Lower lobe of right lung (tissue), 2 donors: ENCODE measurements at regions not wholly inside any gene's neighbourhood (a gene's known extent, or its start where the extent isn't known, plus 50 kb on each side); places are given as distances from the start of the nearest gene placed in this dataset.

ENCODE experiments used
- ATAC-seq, 2 donors: fragments of 200-7000 bp; cut with Tn5 transposase; one replicate each; pipeline ENCODE4 v1.9.1; 2020 to 2022; ENCODE audit warnings: mild to moderate bottlenecking in 2 of 2, moderate library complexity in 2 of 2
- DNase-seq: peaks from one replicate; pipeline ENCODE4 v3.0.0-alpha.2; 2020
- H3K27ac ChIP-seq: fragments of 200-600 bp; one replicate; pipeline ENCODE4 v1.8.0; 2022
- H3K27me3 ChIP-seq: fragments of 200-600 bp; one replicate; pipeline ENCODE4 v1.8.0; 2022; ENCODE audit warnings: low read depth
- H3K36me3 ChIP-seq: fragments of 200-600 bp; one replicate; pipeline ENCODE4 v1.8.0; 2022; ENCODE audit warnings: mild to moderate bottlenecking
- H3K4me1 ChIP-seq: fragments of 200-600 bp; one replicate; pipeline ENCODE4 v1.8.0; 2022
- H3K4me3 ChIP-seq: fragments of 200-600 bp; one replicate; pipeline ENCODE4 v1.8.0; 2022; ENCODE audit warnings: mild to moderate bottlenecking
- H3K9me3 ChIP-seq: fragments of 200-600 bp; one replicate; pipeline ENCODE4 v1.8.0; 2022
- CTCF ChIP-seq: fragments of 200-600 bp; IDR thresholded peaks from one replicate; pipeline ENCODE4 v1.8.0; 2022; ENCODE audit warnings: antibody characterized with exemption, mild to moderate bottlenecking
- intact Hi-C: fragments of 100-400 bp; cut with DNase I; formaldehyde crosslinking; loops from one replicate; pipeline ENCODE4 v1.11.0; 2022
- donor health status: DM: no; HTN: yes; CAD: no; lungs with severe emphysema.

DNA sequence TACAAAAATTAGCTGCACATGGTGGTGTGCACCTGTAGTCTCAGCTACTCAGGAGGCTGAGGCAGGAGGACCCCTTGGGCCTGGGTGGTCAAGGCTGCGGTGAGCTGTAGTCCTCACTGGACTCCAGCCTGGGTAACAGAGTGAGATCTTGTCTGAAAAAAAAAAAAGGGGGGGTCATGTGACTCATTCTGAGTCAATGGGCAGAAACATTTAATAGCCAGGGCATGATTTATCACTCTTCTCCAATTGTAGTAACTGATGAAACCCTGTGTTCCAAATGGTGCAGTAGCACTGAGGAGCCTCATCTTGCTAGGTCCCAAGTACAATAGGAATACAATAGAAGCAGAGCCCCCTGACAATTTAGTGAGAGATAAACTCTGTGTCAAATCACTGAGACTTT lies 78.9 kb upstream of the CCDC68 start:
- Histone ChIP-seq H3K4me3 (no peak overlapping the region), H3K4me1 (no peaks in the 10 kb centered on the region), H3K27ac (no peak overlapping the region), H3K9me3 (no peaks in the 10 kb centered on the region), H3K27me3 (no peaks in the 10 kb centered on the region), H3K36me3 (no peaks in the 10 kb centered on the region)
- DNase-seq (no peak), ATAC-seq (no peak)
- TF ChIP-seq CTCF, result no peak
- intact Hi-C loops, result no loop called here

DNA sequence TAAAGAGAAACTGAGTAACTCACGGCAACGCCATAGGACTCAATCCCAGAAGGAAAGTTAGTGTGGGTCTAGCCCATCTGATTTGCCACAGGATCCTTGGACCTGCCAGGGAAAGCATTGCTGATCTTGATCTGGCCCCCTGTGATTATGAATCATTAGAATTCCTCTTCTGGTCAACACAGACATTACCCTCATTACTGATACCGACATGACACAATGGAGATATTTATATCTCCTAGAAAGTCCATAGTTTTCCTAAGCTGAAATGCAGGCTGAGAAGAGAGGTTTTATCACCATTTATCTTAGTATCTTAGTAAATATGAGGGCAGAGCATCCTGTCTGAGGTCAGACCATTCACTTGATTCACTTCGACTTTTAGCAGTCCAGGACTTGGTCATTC lies 75.5 kb upstream of the CCDC68 start:
- Histone ChIP-seq H3K27ac (no peak overlapping the region), H3K27me3 (no peaks in the 10 kb centered on the region), H3K9me3 (no peaks in the 10 kb centered on the region), H3K36me3 (no peaks in the 10 kb centered on the region), H3K4me3 (no peak overlapping the region), H3K4me1 (no peaks in the 10 kb centered on the region)
- ATAC-seq (no peak), DNase-seq (no peak)
- TF ChIP-seq CTCF, result no peak
- intact Hi-C loops, result no loop called here

DNA sequence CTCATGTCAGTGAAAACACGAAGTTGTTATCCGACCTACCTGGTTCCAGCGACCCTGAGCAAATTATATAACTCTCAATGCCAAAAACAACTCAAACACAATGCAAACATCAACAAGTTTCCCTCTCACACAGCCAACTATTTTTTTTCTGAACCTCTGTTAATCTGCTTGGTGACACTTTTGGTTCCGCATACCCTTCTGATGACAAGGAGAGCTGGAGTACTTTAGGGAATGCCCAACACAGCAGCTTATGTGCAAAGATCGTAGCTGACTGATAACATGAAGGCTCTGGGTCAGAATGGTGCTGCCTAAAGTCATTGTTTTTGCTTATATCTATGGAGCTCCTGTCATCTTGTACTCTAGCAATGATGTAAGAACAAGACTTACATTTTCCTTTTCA lies 72.7 kb upstream of the CCDC68 start:
- no peak for TF ChIP-seq CTCF
- H3K27ac ChIP-seq, result peak overlapping the region; percentile 31
- no peaks in the 10 kb centered on the region for H3K4me1 ChIP-seq
- no peaks in the 10 kb centered on the region for H3K36me3 ChIP-seq
- DNase-seq (no peak), ATAC-seq (peak; percentile 86 to 94)
- no peaks in the 10 kb centered on the region for H3K27me3 ChIP-seq
- no peak overlapping the region for H3K4me3 ChIP-seq
- H3K9me3 ChIP-seq, result no peaks in the 10 kb centered on the region
- intact Hi-C loops, result no loop called here

DNA sequence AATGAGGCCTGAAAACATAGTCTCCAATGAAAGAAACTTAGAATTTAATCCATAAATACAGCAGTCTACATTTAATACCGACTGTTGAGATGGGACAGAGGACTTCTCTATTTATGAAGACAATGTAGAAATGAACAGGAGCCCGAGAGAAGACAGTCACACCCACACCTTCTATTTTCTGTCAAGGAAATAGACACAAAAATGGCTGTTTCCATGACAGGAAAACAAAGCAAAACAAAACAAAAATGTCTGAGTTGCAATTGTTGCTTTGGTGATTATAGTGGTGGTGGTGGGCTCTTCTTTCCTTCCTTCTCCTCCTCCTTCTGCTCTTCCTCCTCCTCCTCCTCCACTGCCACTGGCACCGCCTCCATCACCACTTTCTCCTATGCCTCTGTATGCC lies 72.3 kb upstream of the CCDC68 start:
- Histone ChIP-seq H3K36me3 (no peaks in the 10 kb centered on the region), H3K27ac (peak overlapping the region; percentile 31), H3K4me1 (no peaks in the 10 kb centered on the region), H3K9me3 (no peaks in the 10 kb centered on the region), H3K4me3 (no peak overlapping the region), H3K27me3 (no peaks in the 10 kb centered on the region)
- intact Hi-C loops, result no loop called here
- TF ChIP-seq CTCF, result no peak
- ATAC-seq (peak in 1 of 2 donors; percentile 14), DNase-seq (no peak)

DNA sequence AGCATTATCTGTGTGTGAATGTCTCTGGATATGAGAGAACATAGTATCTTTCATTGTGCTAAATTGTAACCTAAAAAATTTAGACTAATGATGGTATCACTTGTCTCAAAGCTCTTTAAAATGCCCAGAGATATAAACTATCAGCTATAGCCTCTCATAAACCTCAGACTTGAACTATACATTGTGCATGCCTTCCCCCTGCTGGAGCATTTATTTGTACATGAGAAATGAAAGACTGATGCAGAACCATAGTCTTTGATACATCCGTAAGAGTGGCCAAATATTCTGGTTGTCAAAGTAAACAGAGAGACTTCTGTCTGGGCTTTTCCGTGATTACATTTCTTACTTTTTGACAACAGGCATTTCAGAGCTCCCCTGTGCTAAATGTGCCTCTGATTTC lies 71.9 kb upstream of the CCDC68 start:
- intact Hi-C loops, result no loop called here
- TF ChIP-seq CTCF, result no peak
- Histone ChIP-seq H3K4me1 (no peaks in the 10 kb centered on the region), H3K36me3 (no peaks in the 10 kb centered on the region), H3K27me3 (no peaks in the 10 kb centered on the region), H3K27ac (no peak overlapping the region), H3K9me3 (no peaks in the 10 kb centered on the region), H3K4me3 (no peak overlapping the region)
- ATAC-seq (no peak), DNase-seq (no peak)

DNA sequence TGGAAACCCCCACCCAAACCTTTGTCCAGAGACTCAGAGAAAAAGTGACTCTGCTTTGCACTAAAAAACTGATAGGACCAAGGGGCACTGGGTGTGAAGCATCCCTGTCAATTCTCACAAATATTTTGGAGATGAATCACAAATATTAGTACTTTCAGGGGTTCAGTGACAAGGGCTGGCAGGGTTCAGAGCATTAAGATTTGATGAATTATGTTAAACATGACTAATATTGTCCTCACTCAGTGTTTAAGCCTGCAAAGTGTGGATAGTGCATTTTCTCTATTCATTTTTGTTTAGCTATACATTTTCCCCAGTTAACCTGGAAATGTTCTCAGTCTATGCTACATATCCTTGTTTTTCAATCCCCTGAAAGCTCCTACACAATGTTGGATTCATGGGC lies 65.3 kb upstream of the CCDC68 start:
- H3K27me3 ChIP-seq, result no peaks in the 10 kb centered on the region

More for the DNA sequence above, 65.3 kb upstream of the CCDC68 start:
- intact Hi-C loops, result no loop called here
- Histone ChIP-seq H3K4me3 (no peak overlapping the region), H3K36me3 (no peaks in the 10 kb centered on the region), H3K27ac (no peak overlapping the region), H3K4me1 (no peaks in the 10 kb centered on the region), H3K9me3 (no peaks in the 10 kb centered on the region)
- no peak for TF ChIP-seq CTCF
- no peak for ATAC-seq
- no peak for DNase-seq
